Cardiac muscle cell (in vitro differentiated cells and primary cell): ENCODE measurements at regions not wholly inside any gene's neighbourhood (a gene's known extent, or its start where the extent isn't known, plus 50 kb on each side); places are given as distances from the start of the nearest gene placed in this dataset.
A peak's percentile ranks its signal among the peaks of the same experiment; 100 is the strongest.

Experiments used
- DNase-seq, 2 donors: peaks; one replicate each; pipeline versions ENCODE4 v3.0.0 to v3.0.0-alpha.2; 2010 to 2017; ENCODE audit warnings: low read depth in 1 of 2, low spot score in 1 of 2
- H3K27ac ChIP-seq: fragments of 200-600 bp; sonication (generic); 2 replicates; pipeline ENCODE4 v1.5.1; 2016
- H3K27me3 ChIP-seq: fragments of 200-600 bp; sonication (generic); 2 replicates; pipeline ENCODE4 v1.6.0; 2016; ENCODE audit warnings: control low read depth
- H3K36me3 ChIP-seq: fragments of 200-600 bp; sonication (generic); 2 replicates; pipeline ENCODE4 v1.5.1; 2016; ENCODE audit warnings: control low read depth
- H3K4me1 ChIP-seq: fragments of 200-600 bp; sonication (generic); 2 replicates; pipeline ENCODE4 v1.8.1; 2017; ENCODE audit warnings: low read depth, mild to moderate bottlenecking, mixed run types
- H3K4me3 ChIP-seq: fragments of 200-600 bp; sonication (generic); 2 replicates; pipeline ENCODE4 v1.5.1; 2016; ENCODE audit warnings: mild to moderate bottlenecking
- H3K9me3 ChIP-seq: fragments of 200-600 bp; sonication (generic); 2 replicates; pipeline ENCODE4 v1.5.1; 2017; ENCODE audit warnings: low read depth, mild to moderate bottlenecking, control low read depth
- CTCF ChIP-seq: IDR thresholded peaks from 2 replicates; pipeline ENCODE4 v1.5.1; 2012; ENCODE audit warnings: low read depth, mild to moderate bottlenecking, low read length

- TF ChIP-seq CTCF: no peak
Observed at GRCh38 chr4:170589597-170590191, 499.9 kb upstream of the AADAT start.

DNA sequence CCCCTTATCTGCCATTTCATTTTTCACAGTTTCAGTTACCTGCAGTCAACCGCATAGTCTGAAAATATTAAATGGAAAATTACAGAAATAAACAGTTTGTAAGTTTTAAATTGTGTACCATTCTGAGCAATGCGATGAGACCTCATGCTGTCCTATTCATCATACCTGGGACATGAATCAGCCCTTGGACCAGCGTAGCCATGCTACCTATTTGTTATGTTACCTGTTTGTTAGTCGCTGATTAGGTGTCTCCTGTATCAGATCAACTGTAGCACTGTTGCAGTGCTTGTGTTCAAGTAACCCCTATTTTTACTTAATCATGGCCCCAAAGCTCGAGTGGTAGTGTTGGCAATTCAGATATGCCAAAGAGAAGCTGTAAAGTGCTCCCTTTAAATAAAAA, 492.2 kb upstream of the AADAT start:
- H3K4me1 ChIP-seq: no peaks in the 10 kb centered on the region
- no peaks in the 10 kb centered on the region for H3K36me3 ChIP-seq
- no peak for DNase-seq
- H3K4me3 ChIP-seq: no peak overlapping the region
- no peak overlapping the region for H3K27ac ChIP-seq
- H3K27me3 ChIP-seq: no peaks in the 10 kb centered on the region
- no peaks in the 10 kb centered on the region for H3K9me3 ChIP-seq
- TF ChIP-seq CTCF: no peak

More at GRCh38 chr4:170589597-170590191, 499.9 kb upstream of the AADAT start:
- H3K4me3 ChIP-seq: no peak overlapping the region
- peak in 1 of 2 donors; percentile 5 for DNase-seq
- H3K4me1 ChIP-seq: no peaks in the 10 kb centered on the region
- no peaks in the 10 kb centered on the region for H3K36me3 ChIP-seq
- no peaks in the 10 kb centered on the region for H3K9me3 ChIP-seq
- H3K27ac ChIP-seq: no peak overlapping the region
- H3K27me3 ChIP-seq: no peaks in the 10 kb centered on the region

DNA sequence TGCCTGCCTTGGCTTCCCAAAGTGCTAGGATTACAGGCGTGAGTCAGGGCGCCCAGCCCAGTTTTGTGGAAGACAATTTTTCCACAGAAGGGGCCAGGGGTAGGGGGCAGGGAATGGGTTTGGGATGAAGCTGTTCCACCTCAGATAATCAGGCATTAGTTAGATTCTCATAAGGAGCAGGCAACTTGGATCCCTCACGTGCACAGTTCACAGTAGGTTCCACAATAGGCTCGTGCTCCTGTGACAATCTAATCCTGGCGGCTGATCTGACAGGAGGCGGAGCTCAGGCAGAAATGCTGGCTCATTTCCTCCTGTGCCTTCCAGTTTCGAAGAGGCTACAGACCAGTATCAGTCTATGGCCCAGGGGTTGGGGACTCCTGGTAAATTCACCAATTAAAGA, 491.6 kb upstream of the AADAT start:
- no peak for DNase-seq
- Histone ChIP-seq H3K27ac (no peak overlapping the region), H3K4me1 (no peaks in the 10 kb centered on the region), H3K36me3 (no peaks in the 10 kb centered on the region), H3K9me3 (no peaks in the 10 kb centered on the region), H3K27me3 (no peaks in the 10 kb centered on the region), H3K4me3 (no peak overlapping the region)
- no peak for TF ChIP-seq CTCF

DNA sequence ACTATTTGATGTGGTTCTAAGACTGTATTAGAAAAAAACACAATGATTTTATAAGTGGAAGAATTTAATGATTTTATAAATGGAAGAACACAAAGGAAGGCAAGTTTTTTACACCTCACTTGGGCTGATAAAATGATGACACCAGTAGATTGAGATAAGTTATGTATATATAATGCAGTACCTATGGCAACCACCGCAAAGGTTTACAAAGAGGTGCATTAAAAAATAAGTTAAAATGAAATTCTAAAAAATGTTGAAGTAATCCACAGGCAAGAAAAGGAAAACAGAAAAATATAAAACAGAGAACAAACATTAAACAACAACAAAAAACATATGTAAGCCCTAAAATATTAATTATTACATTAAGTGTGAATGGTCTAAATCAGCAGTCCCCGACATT, 490.9 kb upstream of the AADAT start:
- Histone ChIP-seq H3K36me3 (no peaks in the 10 kb centered on the region), H3K4me3 (no peak overlapping the region), H3K4me1 (no peaks in the 10 kb centered on the region), H3K9me3 (no peaks in the 10 kb centered on the region), H3K27ac (no peak overlapping the region), H3K27me3 (no peaks in the 10 kb centered on the region)
- no peak for DNase-seq
- TF ChIP-seq CTCF: no peak

- Histone ChIP-seq H3K4me3 (no peak overlapping the region), H3K27me3 (no peaks in the 10 kb centered on the region), H3K27ac (no peak overlapping the region), H3K9me3 (no peaks in the 10 kb centered on the region), H3K36me3 (no peaks in the 10 kb centered on the region), H3K4me1 (no peaks in the 10 kb centered on the region)
- no peak for TF ChIP-seq CTCF
- DNase-seq: no peak
Observed at GRCh38 chr4:170538821-170539473, 449.2 kb upstream of the AADAT start.
